ENCODE measurements at regions not wholly inside any gene's neighbourhood (a gene's known extent, or its start where the extent isn't known, plus 50 kb on each side); places are given as distances from the start of the nearest gene placed in this dataset.
"Not testable (repeated sequence)": the region's sequence is repeated elsewhere in the genome, so short reads cannot be mapped to it uniquely, and the experiment has no call there.

- Mint-ChIP-seq H3K9me3 (peaks cover 0 to 12% (median 2%) of the 10 kb centered on the region in 7 donors), H3K36me3 (no peaks in the 10 kb centered on the region), H3K27me3 (peaks cover 0 to 13% (median 12%) of the 10 kb centered on the region in 3 donors), H3K27ac (no peak overlapping the region), H3K4me1 (peaks cover 0 to 2% (median 0%) of the 10 kb centered on the region in 3 donors), H3K4me3 (no peak overlapping the region)
- ATAC-seq (ENCODE audit: low read depth in 2 of 2) (no peak), DNase-seq (no peak)
Measured at GRCh38 chr2:224158831-224159230, 119.7 kb upstream of the SERPINE2 start.

- DNase-seq (no peak), ATAC-seq (ENCODE audit: low read depth in 2 of 2) (no peak)
- H3K4me3 Mint-ChIP-seq, result no peak overlapping the region
Measured at GRCh38 chr2:224158061-224158460, 119.0 kb upstream of the SERPINE2 start.

GRCh38 chr2:224157655-224158054, 118.6 kb upstream of the SERPINE2 start:
- peaks cover 0 to 2% (median 0%) of the 10 kb centered on the region in 3 donors for H3K4me1 Mint-ChIP-seq
- H3K4me3 Mint-ChIP-seq, result no peak overlapping the region
- ATAC-seq (ENCODE audit: low read depth in 2 of 2), result no peak
- no peak for DNase-seq
- peaks cover 0 to 13% (median 8%) of the 10 kb centered on the region in 3 donors for H3K27me3 Mint-ChIP-seq
- H3K27ac Mint-ChIP-seq, result no peak overlapping the region
- peaks cover 0 to 12% (median 3%) of the 10 kb centered on the region in 7 donors for H3K9me3 Mint-ChIP-seq
- H3K36me3 Mint-ChIP-seq, result no peaks in the 10 kb centered on the region

More at GRCh38 chr2:224158061-224158460, 119.0 kb upstream of the SERPINE2 start:
- H3K9me3 Mint-ChIP-seq, result peaks cover 0 to 12% (median 3%) of the 10 kb centered on the region in 7 donors
- H3K4me1 Mint-ChIP-seq, result peaks cover 0 to 2% (median 0%) of the 10 kb centered on the region in 3 donors
- peak overlapping the region in 1 of 6 donors; percentile 9 for H3K27ac Mint-ChIP-seq
- no peaks in the 10 kb centered on the region for H3K36me3 Mint-ChIP-seq
- H3K27me3 Mint-ChIP-seq, result peaks cover 0 to 13% (median 8%) of the 10 kb centered on the region in 3 donors

GRCh38 chr2:224156436-224156835, 117.3 kb upstream of the SERPINE2 start:
- ATAC-seq (ENCODE audit: low read depth in 2 of 2), result no peak
- Mint-ChIP-seq H3K27me3 (peaks cover 0 to 6% (median 4%) of the 10 kb centered on the region in 3 donors), H3K4me3 (no peak overlapping the region), H3K9me3 (peaks cover 0 to 8% (median 4%) of the 10 kb centered on the region in 7 donors), H3K4me1 (peaks cover 0 to 2% (median 0%) of the 10 kb centered on the region in 3 donors), H3K27ac (no peak overlapping the region), H3K36me3 (no peaks in the 10 kb centered on the region)
- DNase-seq, result no peak

GRCh38 chr2:224155896-224156295, 116.8 kb upstream of the SERPINE2 start:
- peaks cover 0 to 8% (median 4%) of the 10 kb centered on the region in 7 donors for H3K9me3 Mint-ChIP-seq
- ATAC-seq (ENCODE audit: low read depth in 2 of 2), result no peak
- no peak overlapping the region for H3K4me3 Mint-ChIP-seq
- no peaks in the 10 kb centered on the region for H3K36me3 Mint-ChIP-seq
- H3K4me1 Mint-ChIP-seq, result peaks cover 0 to 2% (median 0%) of the 10 kb centered on the region in 3 donors
- peak overlapping the region in 1 of 6 donors; percentile 19 for H3K27ac Mint-ChIP-seq
- H3K27me3 Mint-ChIP-seq, result peaks cover 0 to 6% (median 4%) of the 10 kb centered on the region in 3 donors
- DNase-seq, result no peak

- H3K9me3 Mint-ChIP-seq, result peaks cover 0 to 8% (median 4%) of the 10 kb centered on the region in 7 donors
- H3K36me3 Mint-ChIP-seq, result no peaks in the 10 kb centered on the region
- DNase-seq (no peak), ATAC-seq (ENCODE audit: low read depth in 2 of 2) (no peak)
- H3K4me1 Mint-ChIP-seq, result peaks cover 0 to 2% (median 0%) of the 10 kb centered on the region in 3 donors
- H3K27me3 Mint-ChIP-seq, result peaks cover 0 to 12% (median 8%) of the 10 kb centered on the region in 3 donors
- no peak overlapping the region for H3K27ac Mint-ChIP-seq
- H3K4me3 Mint-ChIP-seq, result no peak overlapping the region
Measured at GRCh38 chr2:224155371-224155770, 116.3 kb upstream of the SERPINE2 start.

- DNase-seq, result no peak
- Mint-ChIP-seq H3K27ac (no peak overlapping the region), H3K4me3 (no peak overlapping the region), H3K9me3 (peaks cover 0 to 4% (median 0%) of the 10 kb centered on the region in 7 donors), H3K4me1 (no peaks in the 10 kb centered on the region), H3K27me3 (peaks cover 0 to 9% (median 6%) of the 10 kb centered on the region in 3 donors), H3K36me3 (no peaks in the 10 kb centered on the region)
- no peak for ATAC-seq (ENCODE audit: low read depth in 2 of 2)
Measured at GRCh38 chr2:224151680-224152310, 112.7 kb upstream of the SERPINE2 start.

- Mint-ChIP-seq H3K27me3 (peaks cover 2 to 15% (median 9%) of the 10 kb centered on the region in 3 donors), H3K9me3 (peaks cover 0 to 4% (median 0%) of the 10 kb centered on the region in 7 donors), H3K27ac (no peak overlapping the region), H3K4me3 (no peak overlapping the region), H3K36me3 (no peaks in the 10 kb centered on the region), H3K4me1 (no peaks in the 10 kb centered on the region)
- no peak for DNase-seq
- no peak for ATAC-seq (ENCODE audit: low read depth in 2 of 2)
Measured at GRCh38 chr2:224151161-224151560, 112.1 kb upstream of the SERPINE2 start.

- H3K36me3 Mint-ChIP-seq; ATAC-seq (ENCODE audit: low read depth in 2 of 2); H3K4me3 Mint-ChIP-seq; DNase-seq; H3K4me1 Mint-ChIP-seq; H3K27ac Mint-ChIP-seq; H3K9me3 Mint-ChIP-seq: not testable (repeated sequence)
- peaks cover 9 to 21% (median 9%) of the 10 kb centered on the region in 3 donors for H3K27me3 Mint-ChIP-seq
Measured at GRCh38 chr2:224148058-224148457, 109.0 kb upstream of the SERPINE2 start.

- H3K27me3 Mint-ChIP-seq, result peaks cover 9 to 21% (median 9%) of the 10 kb centered on the region in 3 donors
- H3K4me1 Mint-ChIP-seq, result no peaks in the 10 kb centered on the region
- no peaks in the 10 kb centered on the region for H3K36me3 Mint-ChIP-seq
- no peak for DNase-seq
- no peak for ATAC-seq (ENCODE audit: low read depth in 2 of 2)
- H3K27ac Mint-ChIP-seq, result no peak overlapping the region
- peaks cover 0 to 4% (median 0%) of the 10 kb centered on the region in 7 donors for H3K9me3 Mint-ChIP-seq
- no peak overlapping the region for H3K4me3 Mint-ChIP-seq
Measured at GRCh38 chr2:224147174-224147573, 108.1 kb upstream of the SERPINE2 start.

- Mint-ChIP-seq H3K27me3 (peaks cover 9 to 21% (median 13%) of the 10 kb centered on the region in 3 donors), H3K4me3 (no peak overlapping the region), H3K4me1 (no peaks in the 10 kb centered on the region), H3K9me3 (peaks cover 0 to under 1% (median 0%) of the 10 kb centered on the region in 7 donors), H3K36me3 (no peaks in the 10 kb centered on the region), H3K27ac (peak overlapping the region in 1 of 6 donors; percentile 55)
- ATAC-seq (ENCODE audit: low read depth in 2 of 2), result no peak
- DNase-seq, result no peak
Measured at GRCh38 chr2:224146356-224147160, 107.5 kb upstream of the SERPINE2 start.

- Mint-ChIP-seq H3K9me3 (no peaks in the 10 kb centered on the region), H3K4me1 (no peaks in the 10 kb centered on the region), H3K27me3 (peaks cover 9 to 20% (median 15%) of the 10 kb centered on the region in 3 donors), H3K4me3 (no peak overlapping the region), H3K36me3 (no peaks in the 10 kb centered on the region), H3K27ac (no peak overlapping the region)
- ATAC-seq (ENCODE audit: low read depth in 2 of 2) (no peak), DNase-seq (no peak)
Measured at GRCh38 chr2:224145751-224146355, 106.8 kb upstream of the SERPINE2 start.

- H3K9me3 Mint-ChIP-seq, result no peaks in the 10 kb centered on the region
- DNase-seq (no peak), ATAC-seq (ENCODE audit: low read depth in 2 of 2) (no peak)
- H3K27ac Mint-ChIP-seq, result no peak overlapping the region
- no peaks in the 10 kb centered on the region for H3K4me1 Mint-ChIP-seq
- H3K27me3 Mint-ChIP-seq, result peaks cover 15 to 21% (median 16%) of the 10 kb centered on the region in 3 donors
- no peak overlapping the region for H3K4me3 Mint-ChIP-seq
- no peaks in the 10 kb centered on the region for H3K36me3 Mint-ChIP-seq
Measured at GRCh38 chr2:224143526-224143925, 104.4 kb upstream of the SERPINE2 start.

Data from naive B cell (primary cell).